Thyroid gland (tissue), 4 donors: ENCODE measurements at regions not wholly inside any gene's neighbourhood (a gene's known extent, or its start where the extent isn't known, plus 50 kb on each side); places are given as distances from the start of the nearest gene placed in this dataset.

Source experiments
- DNase-seq, 2 donors: peaks; one replicate each; pipeline ENCODE4 v3.0.0-alpha.2; 2019
- H3K27ac ChIP-seq, 3 donors: fragments of 200-600 bp; sonication (generic); 1 replicate in 2 of 3; 2 replicates in 1 of 3; pipeline ENCODE4 v1.5.1; 2016 to 2019; ENCODE audit warnings: mild to moderate bottlenecking in 1 of 3, moderate library complexity in 1 of 3
- H3K27me3 ChIP-seq: fragments of 200-600 bp; sonication (generic); one replicate; pipeline ENCODE4 v1.5.1; 2019
- H3K36me3 ChIP-seq, 2 donors: fragments of 200-600 bp; sonication (generic); one replicate each; pipeline ENCODE4 v1.5.1; 2016 to 2019
- H3K4me1 ChIP-seq, 2 donors: fragments of 200-600 bp; sonication (generic); one replicate each; pipeline ENCODE4 v1.5.1; 2017 to 2019
- H3K4me3 ChIP-seq, 3 donors: fragments of 200-600 bp; sonication (generic); replicated peaks in 1 of 3; 1 replicate in 2 of 3; 2 replicates in 1 of 3; pipeline ENCODE4 v1.5.1; 2016; ENCODE audit warnings: mild to moderate bottlenecking in 1 of 3
- H3K9me3 ChIP-seq: fragments of 200-600 bp; sonication (generic); one replicate; pipeline ENCODE4 v1.5.1; 2017
- POLR2A ChIP-seq, 2 donors: fragments of 450-650 bp; IDR thresholded peaks; one replicate each; pipeline ENCODE4 v1.6.1; 2017; ENCODE audit warnings: antibody characterized with exemption in 2 of 2, mild to moderate bottlenecking in 2 of 2, moderate library complexity in 1 of 2
- WGBS, 2 donors: methylation state at CpG; one replicate each; pipeline ENCODE4 v1.1.5; 2017; 5-methylcytosine and 5-hydroxymethylcytosine counted together
- intact Hi-C: fragments of 100-400 bp; cut with DNase I; formaldehyde crosslinking; loops from one replicate; pipeline ENCODE4 v1.15.1; 2023
- TF ChIP-seq, protein P1 (sequence below), 6 experiments: fragments of 200-600 bp in 3 of 6; fragments of 450-650 bp in 3 of 6; sonication (generic) in 3 of 6; IDR thresholded peaks; one replicate each; pipeline ENCODE4 v1.5.1; 2016 to 2019; ENCODE audit warnings: antibody characterized with exemption in 6 of 6, mild to moderate bottlenecking in 2 of 6, inconsistent platforms in 1 of 6, moderate library complexity in 1 of 6

DNA sequence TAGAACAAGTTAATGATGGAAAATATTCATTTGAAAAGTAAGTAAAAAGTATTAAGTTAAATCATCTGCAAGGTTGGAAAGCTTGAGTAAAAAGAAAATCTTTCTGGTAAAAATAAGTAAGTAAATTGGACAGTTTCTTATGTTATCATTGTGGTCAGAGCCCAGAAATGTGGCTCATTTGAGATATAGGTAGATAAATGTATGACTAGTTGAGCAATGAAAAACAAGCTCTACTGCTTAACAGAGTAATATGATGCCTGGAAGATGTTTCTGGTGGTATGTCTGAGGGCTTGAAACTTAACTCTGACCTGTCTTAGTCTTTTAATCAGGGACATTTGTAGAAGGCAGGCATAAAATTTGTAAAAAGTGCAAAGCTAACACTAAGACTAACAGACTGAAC lies 444.0 kb downstream of the MFSD1 start:
- no peak overlapping the region for H3K27ac ChIP-seq
- H3K4me3 ChIP-seq: no peak overlapping the region
- H3K9me3 ChIP-seq: no peaks in the 10 kb centered on the region
- intact Hi-C loops: no loop called here
- no peaks in the 10 kb centered on the region for H3K36me3 ChIP-seq
- no peaks in the 10 kb centered on the region for H3K27me3 ChIP-seq
- H3K4me1 ChIP-seq: no peaks in the 10 kb centered on the region
- DNase-seq: no peak
- no peak for TF ChIP-seq POLR2A (IDR thresholded peaks at IDR 0.05)
- TF ChIP-seq, protein P1, sequence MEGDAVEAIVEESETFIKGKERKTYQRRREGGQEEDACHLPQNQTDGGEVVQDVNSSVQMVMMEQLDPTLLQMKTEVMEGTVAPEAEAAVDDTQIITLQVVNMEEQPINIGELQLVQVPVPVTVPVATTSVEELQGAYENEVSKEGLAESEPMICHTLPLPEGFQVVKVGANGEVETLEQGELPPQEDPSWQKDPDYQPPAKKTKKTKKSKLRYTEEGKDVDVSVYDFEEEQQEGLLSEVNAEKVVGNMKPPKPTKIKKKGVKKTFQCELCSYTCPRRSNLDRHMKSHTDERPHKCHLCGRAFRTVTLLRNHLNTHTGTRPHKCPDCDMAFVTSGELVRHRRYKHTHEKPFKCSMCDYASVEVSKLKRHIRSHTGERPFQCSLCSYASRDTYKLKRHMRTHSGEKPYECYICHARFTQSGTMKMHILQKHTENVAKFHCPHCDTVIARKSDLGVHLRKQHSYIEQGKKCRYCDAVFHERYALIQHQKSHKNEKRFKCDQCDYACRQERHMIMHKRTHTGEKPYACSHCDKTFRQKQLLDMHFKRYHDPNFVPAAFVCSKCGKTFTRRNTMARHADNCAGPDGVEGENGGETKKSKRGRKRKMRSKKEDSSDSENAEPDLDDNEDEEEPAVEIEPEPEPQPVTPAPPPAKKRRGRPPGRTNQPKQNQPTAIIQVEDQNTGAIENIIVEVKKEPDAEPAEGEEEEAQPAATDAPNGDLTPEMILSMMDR (IDR thresholded peaks at IDR 0.05): no peak

DNA sequence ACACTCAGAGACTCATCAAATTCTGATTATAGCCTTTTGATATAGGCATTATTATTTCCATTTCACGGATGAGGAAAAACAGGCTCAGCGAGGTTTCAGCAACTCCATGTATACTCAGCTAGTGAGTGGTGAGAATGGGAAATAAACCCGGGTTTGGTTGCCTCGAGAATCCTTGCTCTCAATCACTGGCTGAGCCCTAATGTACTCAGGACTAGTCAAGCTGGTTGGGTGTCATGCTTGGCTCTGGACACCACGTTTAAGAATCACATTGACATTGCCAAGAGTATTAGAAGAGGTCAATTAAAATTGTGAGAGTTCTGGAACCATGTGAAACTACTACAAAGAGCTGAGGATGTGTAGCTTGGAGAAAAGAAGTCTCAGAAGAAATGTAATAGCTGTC lies 444.5 kb downstream of the MFSD1 start:
- Histone ChIP-seq H3K27me3 (no peaks in the 10 kb centered on the region), H3K4me3 (no peak overlapping the region), H3K4me1 (no peaks in the 10 kb centered on the region), H3K36me3 (no peaks in the 10 kb centered on the region), H3K9me3 (no peaks in the 10 kb centered on the region), H3K27ac (no peak overlapping the region)
- WGBS, 2 donors: 53 to 64% methylated on average over 5 of the region's 5 CpGs
- no peak for TF ChIP-seq POLR2A (IDR thresholded peaks at IDR 0.05)
- TF ChIP-seq, protein P1 (IDR thresholded peaks at IDR 0.05): no peak
- DNase-seq: no peak
- intact Hi-C loops: no loop called here

DNA sequence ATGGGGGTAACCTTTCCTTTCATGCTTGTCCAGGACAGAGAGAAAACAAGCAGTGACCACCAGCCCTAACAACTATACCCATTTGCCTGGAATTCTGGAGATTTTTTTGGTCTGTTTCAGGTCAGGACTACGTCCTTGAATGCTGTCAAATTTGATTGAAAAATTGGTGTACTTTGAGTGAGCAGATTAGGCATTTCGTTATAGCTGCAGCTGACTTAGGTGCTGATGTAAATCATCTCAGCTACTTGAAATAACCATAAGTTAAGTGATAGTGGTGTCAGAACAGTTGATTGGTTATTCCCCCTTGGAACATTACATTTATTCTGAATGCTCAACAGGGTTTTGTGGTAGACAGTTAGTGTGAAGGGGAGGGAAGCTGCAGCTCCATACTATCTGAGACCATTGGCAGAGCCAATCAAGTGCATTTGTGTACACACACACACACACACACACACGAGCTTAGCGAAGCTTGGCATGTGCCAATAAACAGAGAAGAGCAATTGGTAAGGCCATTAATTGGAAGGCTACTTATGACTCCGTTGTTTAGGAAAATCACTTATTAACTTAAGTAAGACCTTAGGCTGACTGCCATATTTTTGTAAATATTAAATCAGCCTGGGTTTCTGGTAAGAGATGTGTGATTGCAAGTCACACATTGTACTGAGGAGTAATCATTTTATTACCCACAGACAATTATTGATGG lies 447.8 kb downstream of the MFSD1 start:
- no peaks in the 10 kb centered on the region for H3K27me3 ChIP-seq
- H3K4me1 ChIP-seq: no peaks in the 10 kb centered on the region
- TF ChIP-seq, protein P1 (IDR thresholded peaks at IDR 0.05): no peak
- TF ChIP-seq POLR2A (IDR thresholded peaks at IDR 0.05): no peak
- no peak overlapping the region for H3K27ac ChIP-seq
- no peaks in the 10 kb centered on the region for H3K9me3 ChIP-seq
- WGBS, 2 donors: 72 to 73% methylated on average over 5 of the region's 5 CpGs
- no peaks in the 10 kb centered on the region for H3K36me3 ChIP-seq
- intact Hi-C loops: loop anchor here (10.0 kb wide), 1 partner anchor 555 kb away; no protein-coding TSS in a partner anchor
- no peak for DNase-seq
- no peak overlapping the region for H3K4me3 ChIP-seq

DNA sequence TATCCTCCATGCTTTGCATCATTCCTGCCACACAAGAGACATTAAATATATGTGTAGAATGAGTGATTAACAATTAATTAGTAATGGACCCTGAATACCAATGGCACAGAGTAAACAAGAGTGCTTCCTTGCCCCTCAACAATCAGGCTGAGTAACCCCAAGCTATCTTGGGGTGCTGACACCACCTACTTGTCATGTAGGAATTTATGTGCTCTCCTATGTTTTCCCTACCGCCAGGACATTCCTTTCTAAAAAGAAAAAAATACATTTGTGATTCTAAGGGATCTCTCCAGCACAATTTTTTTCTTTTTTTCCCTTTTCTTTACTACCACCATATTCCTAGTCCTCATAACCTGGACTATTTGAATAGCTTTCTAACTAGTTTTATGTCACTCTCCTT lies 449.1 kb downstream of the MFSD1 start:
- Histone ChIP-seq H3K36me3 (no peaks in the 10 kb centered on the region), H3K4me1 (no peaks in the 10 kb centered on the region), H3K9me3 (no peaks in the 10 kb centered on the region), H3K4me3 (no peak overlapping the region), H3K27ac (no peak overlapping the region), H3K27me3 (no peaks in the 10 kb centered on the region)
- no peak for DNase-seq
- no peak for TF ChIP-seq POLR2A (IDR thresholded peaks at IDR 0.05)
- TF ChIP-seq, protein P1 (IDR thresholded peaks at IDR 0.05): no peak
- WGBS, 2 donors: 62 to 70% methylated on average over 1 of the region's 1 CpG
- intact Hi-C loops: loop anchor here (10.0 kb wide), 1 partner anchor 554 kb away; no protein-coding TSS in a partner anchor

DNA sequence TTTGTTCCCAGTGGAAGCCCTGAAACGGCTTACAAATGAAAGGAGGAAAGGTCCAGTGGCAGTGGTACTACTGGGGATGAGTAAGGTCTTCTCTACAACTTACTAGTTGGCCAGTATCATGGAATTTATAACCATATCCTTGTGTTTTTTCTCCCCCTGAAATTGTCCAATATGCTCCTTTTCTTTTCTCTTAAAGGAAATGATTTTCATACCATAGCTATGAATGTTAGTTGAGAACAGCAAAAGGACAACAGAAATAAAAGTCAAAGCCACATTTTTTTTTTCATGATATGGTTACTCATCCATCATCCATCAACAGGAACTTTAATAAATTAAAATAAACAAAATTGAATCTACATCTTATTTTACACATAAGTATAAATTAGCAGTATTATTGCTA lies 450.4 kb downstream of the MFSD1 start:
- Histone ChIP-seq H3K9me3 (no peaks in the 10 kb centered on the region), H3K27ac (no peak overlapping the region), H3K36me3 (no peaks in the 10 kb centered on the region), H3K27me3 (no peaks in the 10 kb centered on the region), H3K4me3 (no peak overlapping the region), H3K4me1 (no peaks in the 10 kb centered on the region)
- WGBS, 2 donors: 54 to 81% methylated on average over 1 of the region's 1 CpG
- TF ChIP-seq, protein P1 (IDR thresholded peaks at IDR 0.05): no peak
- no peak for TF ChIP-seq POLR2A (IDR thresholded peaks at IDR 0.05)
- intact Hi-C loops: loop anchor here (10.0 kb wide), 1 partner anchor 553 kb away; no protein-coding TSS in a partner anchor
- DNase-seq: no peak
